Ishikawa (cell line): ENCODE measurements at regions not wholly inside any gene's neighbourhood (a gene's known extent, or its start where the extent isn't known, plus 50 kb on each side); places are given as distances from the start of the nearest gene placed in this dataset.

Experiments
- CEBPB ChIP-seq: IDR thresholded peaks from 2 replicates; pipeline ENCODE4 v1.6.1; 2012
- CREB1 ChIP-seq: IDR thresholded peaks from 2 replicates; pipeline ENCODE4 v1.6.1; 2012; ENCODE audit warnings: low read depth
- EGR1 ChIP-seq: IDR thresholded peaks from 2 replicates; pipeline ENCODE4 v1.6.1; 2012
- EP300 ChIP-seq: IDR thresholded peaks from 2 replicates; pipeline ENCODE4 v1.6.1; 2012; ENCODE audit warnings: borderline replicate concordance
- MAX ChIP-seq: IDR thresholded peaks from 2 replicates; pipeline ENCODE4 v1.6.1; 2012
- NFIC ChIP-seq: IDR thresholded peaks from 2 replicates; pipeline ENCODE4 v1.6.1; 2012
- RAD21 ChIP-seq: IDR thresholded peaks from 2 replicates; pipeline ENCODE4 v1.6.1; 2012; ENCODE audit warnings: low read depth
- REST ChIP-seq: IDR thresholded peaks from 2 replicates; pipeline ENCODE4 v1.6.1; 2012; ENCODE audit warnings: low read depth, mild to moderate bottlenecking
- TAF1 ChIP-seq: IDR thresholded peaks from 2 replicates; pipeline ENCODE4 v1.6.1; 2012; ENCODE audit warnings: low read depth, mild to moderate bottlenecking
- TCF12 ChIP-seq: IDR thresholded peaks from 2 replicates; pipeline ENCODE4 v1.6.1; 2012; ENCODE audit warnings: low read depth
- TEAD4 ChIP-seq: IDR thresholded peaks from 2 replicates; pipeline ENCODE4 v1.6.1; 2012

GRCh38 chr9:92181296-92181695 is 66.1 kb upstream of the SPTLC1 start:
- TF ChIP-seq NFIC (no peak), CEBPB (no peak), CREB1 (no peak), TCF12 (no peak), TAF1 (no peak), EP300 (no peak), RAD21 (no peak), EGR1 (no peak), TEAD4 (no peak), MAX (no peak), REST (no peak)
